ENCODE measurements at regions not wholly inside any gene's neighbourhood (a gene's known extent, or its start where the extent isn't known, plus 50 kb on each side); places are given as distances from the start of the nearest gene placed in this dataset.

- H3K4me3 Mint-ChIP-seq, result no peak overlapping the region
- no peak overlapping the region for H3K4me3 ChIP-seq (ENCODE audit: low read length)
- no peak overlapping the region for H3K27ac Mint-ChIP-seq
- intact Hi-C loops (cut with DNase I, micrococcal nuclease), result no loop called here
- no peaks in the 10 kb centered on the region for H3K36me3 Mint-ChIP-seq (ENCODE audit: low read depth)
- H3K27me3 ChIP-seq (ENCODE audit: control insufficient read depth in 1 of 2, insufficient read depth in 2 of 2, low read length in 2 of 2), result no peaks in the 10 kb centered on the region
- ChIA-PET POLR2A (no interaction called here), CTCF (no interaction called here)
- peaks cover 4% of the 10 kb centered on the region for H3K27me3 Mint-ChIP-seq
- H3K9me3 ChIP-seq (ENCODE audit: control insufficient read depth in 1 of 2, insufficient read depth in 1 of 2, low read length in 2 of 2), result no peaks in the 10 kb centered on the region
- H3K4me1 Mint-ChIP-seq (ENCODE audit: low read depth), result no peaks in the 10 kb centered on the region
- DNase-seq (no peak), ATAC-seq (ENCODE audit: poor library complexity) (no peak)
- H3K4me1 ChIP-seq (ENCODE audit: insufficient read depth, low read length), result no peaks in the 10 kb centered on the region
- no peaks in the 10 kb centered on the region for H3K36me3 ChIP-seq (ENCODE audit: insufficient read depth, low read length)
- H3K27ac ChIP-seq (ENCODE audit: low read depth in 1 of 2, low read length in 2 of 2), result no peak overlapping the region
- TF ChIP-seq CTCF (IDR thresholded peaks at IDR 0.05), result no peak
- no peaks in the 10 kb centered on the region for H3K9me3 Mint-ChIP-seq
Measured at GRCh38 chr10:44010873-44011602, 362.4 kb upstream of the ZNF32 start.

DNA sequence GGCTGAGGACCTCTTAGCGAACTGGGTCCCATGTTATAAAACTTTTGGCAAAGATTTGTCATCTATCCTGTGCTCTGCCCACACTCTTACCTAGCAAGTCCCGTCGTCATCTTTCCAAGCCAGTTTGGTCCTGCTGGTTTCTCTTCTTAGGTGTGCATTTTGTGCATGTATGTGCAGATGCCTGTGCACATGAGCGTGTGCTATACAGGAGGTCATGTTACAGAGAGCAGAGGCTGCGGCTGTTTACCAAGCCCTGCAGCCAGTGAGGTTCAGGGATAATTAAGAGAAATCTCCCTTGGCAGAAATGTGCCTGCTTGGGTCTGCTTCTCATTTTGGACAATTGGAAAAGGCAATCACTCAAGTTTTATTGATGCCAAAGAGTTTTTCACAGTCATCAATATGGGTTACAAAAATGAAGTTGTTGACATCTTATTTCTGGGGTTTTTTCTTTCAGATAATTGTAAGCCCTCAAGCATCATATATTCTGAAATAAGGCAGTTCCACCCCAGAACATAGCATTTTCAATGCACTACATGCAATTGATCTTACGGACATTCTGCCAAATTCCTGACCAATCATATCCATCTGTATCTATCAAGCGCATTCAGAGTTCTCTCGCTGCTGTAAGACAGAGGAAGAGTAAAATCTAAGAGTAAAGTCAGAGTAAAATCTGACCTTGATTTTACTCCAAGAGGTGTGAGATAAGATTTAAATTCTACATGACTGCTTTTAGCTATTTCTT, 361.4 kb upstream of the ZNF32 start:
- intact Hi-C loops (cut with DNase I, micrococcal nuclease), result no loop called here
- Histone ChIP-seq H3K36me3 (ENCODE audit: insufficient read depth, low read length) (no peaks in the 10 kb centered on the region), H3K27me3 (ENCODE audit: control insufficient read depth in 1 of 2, insufficient read depth in 2 of 2, low read length in 2 of 2) (no peaks in the 10 kb centered on the region), H3K4me1 (ENCODE audit: insufficient read depth, low read length) (no peaks in the 10 kb centered on the region), H3K27ac (ENCODE audit: low read depth in 1 of 2, low read length in 2 of 2) (no peak overlapping the region), H3K9me3 (ENCODE audit: control insufficient read depth in 1 of 2, insufficient read depth in 1 of 2, low read length in 2 of 2) (peaks cover 0 to 5% of the 10 kb centered on the region in 2 experiments), H3K4me3 (ENCODE audit: low read length) (no peak overlapping the region)
- ATAC-seq (ENCODE audit: poor library complexity), result no peak
- POLR2A ChIA-PET, result no interaction called here
- Mint-ChIP-seq H3K4me3 (no peak overlapping the region), H3K9me3 (no peaks in the 10 kb centered on the region), H3K36me3 (ENCODE audit: low read depth) (no peaks in the 10 kb centered on the region), H3K4me1 (ENCODE audit: low read depth) (no peaks in the 10 kb centered on the region), H3K27ac (no peak overlapping the region), H3K27me3 (peaks cover 4% of the 10 kb centered on the region)
- CTCF ChIA-PET, result no interaction called here
- TF ChIP-seq CTCF (IDR thresholded peaks at IDR 0.05), result no peak
- no peak for DNase-seq

DNA sequence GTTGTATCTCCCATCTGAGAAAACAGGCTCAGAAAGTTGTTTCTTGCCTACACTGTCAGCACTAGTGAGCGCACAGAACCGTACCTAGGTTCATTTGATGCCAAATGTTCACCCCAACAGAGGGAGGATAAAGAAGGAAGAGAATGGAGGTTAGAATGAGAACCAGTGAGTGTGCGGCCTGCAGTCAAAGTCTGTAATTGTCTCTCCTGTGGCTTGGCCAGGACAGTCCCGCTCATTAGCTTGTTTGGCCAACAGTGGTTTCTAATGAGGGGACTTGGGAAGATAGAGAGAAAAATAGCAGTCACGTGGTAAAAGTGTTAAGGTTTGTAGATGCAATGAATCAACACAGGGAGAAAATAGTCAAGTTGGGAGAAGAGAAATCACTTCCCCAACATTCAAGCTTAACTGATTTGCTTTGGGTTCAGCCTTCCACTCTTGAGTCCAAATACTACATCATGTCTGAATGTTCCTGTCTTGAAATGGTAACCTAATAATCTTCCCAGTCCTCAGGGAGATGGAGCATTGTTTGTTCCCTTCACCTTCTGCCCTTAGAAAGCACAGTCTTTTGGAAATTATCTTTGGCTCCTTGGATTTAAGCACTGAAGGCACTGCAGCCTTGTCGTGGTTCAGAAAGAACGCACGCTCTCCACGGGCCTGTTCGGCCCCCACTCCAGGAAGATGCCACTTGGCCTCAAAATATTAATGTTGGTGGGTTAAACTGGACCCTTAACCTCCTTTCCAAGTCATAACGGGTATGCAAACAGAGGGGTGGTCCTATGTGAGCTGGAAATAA, 360.4 kb upstream of the ZNF32 start:
- POLR2A ChIA-PET, result no interaction called here
- no peak for TF ChIP-seq CTCF (IDR thresholded peaks at IDR 0.05)
- Mint-ChIP-seq H3K36me3 (ENCODE audit: low read depth) (no peaks in the 10 kb centered on the region), H3K9me3 (no peaks in the 10 kb centered on the region), H3K4me3 (no peak overlapping the region), H3K4me1 (ENCODE audit: low read depth) (no peaks in the 10 kb centered on the region), H3K27me3 (peaks cover 3% of the 10 kb centered on the region), H3K27ac (no peak overlapping the region)
- Histone ChIP-seq H3K4me1 (ENCODE audit: insufficient read depth, low read length) (no peaks in the 10 kb centered on the region), H3K27me3 (ENCODE audit: control insufficient read depth in 1 of 2, insufficient read depth in 2 of 2, low read length in 2 of 2) (no peaks in the 10 kb centered on the region), H3K27ac (ENCODE audit: low read depth in 1 of 2, low read length in 2 of 2) (no peak overlapping the region), H3K9me3 (ENCODE audit: control insufficient read depth in 1 of 2, insufficient read depth in 1 of 2, low read length in 2 of 2) (peaks cover 0 to 6% of the 10 kb centered on the region in 2 experiments), H3K36me3 (ENCODE audit: insufficient read depth, low read length) (no peaks in the 10 kb centered on the region), H3K4me3 (ENCODE audit: low read length) (no peak overlapping the region)
- DNase-seq, result no peak
- ATAC-seq (ENCODE audit: poor library complexity), result no peak
- CTCF ChIA-PET, result no interaction called here
- intact Hi-C loops (cut with DNase I, micrococcal nuclease), result no loop called here

Data from CD4-positive, alpha-beta T cell (primary cell).